GM21360 (cell line): ENCODE measurements at regions not wholly inside any gene's neighbourhood (a gene's known extent, or its start where the extent isn't known, plus 50 kb on each side); places are given as distances from the start of the nearest gene placed in this dataset.

ENCODE experiments used
- ATAC-seq: cut with Tn5 transposase; IDR thresholded peaks from one replicate; pipeline ENCODE4 v1.9.1; 2021; ENCODE audit warnings: mild to moderate bottlenecking, moderate library complexity; ENCODE audit not compliant: unreplicated experiment

DNA sequence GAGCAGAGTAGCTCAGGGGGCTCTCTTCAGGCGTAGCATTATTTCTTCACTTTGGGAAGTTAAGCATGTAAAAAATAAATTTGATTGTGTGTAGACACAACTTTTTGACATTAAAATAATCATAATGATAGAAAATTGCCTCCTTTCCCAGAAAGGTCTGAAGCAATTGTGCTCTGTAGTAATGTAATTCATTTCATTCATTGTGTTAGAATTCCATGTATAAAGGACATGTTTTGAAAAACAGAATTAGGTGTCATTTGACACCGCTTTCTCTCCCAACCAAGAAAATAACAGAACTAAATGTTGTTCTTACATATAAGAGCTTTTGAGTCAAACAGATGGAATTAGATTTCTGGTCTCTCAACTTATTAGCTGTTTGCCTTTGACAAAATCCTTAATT, 1064.2 kb upstream of the FAM98A start:
- no peak for ATAC-seq

DNA sequence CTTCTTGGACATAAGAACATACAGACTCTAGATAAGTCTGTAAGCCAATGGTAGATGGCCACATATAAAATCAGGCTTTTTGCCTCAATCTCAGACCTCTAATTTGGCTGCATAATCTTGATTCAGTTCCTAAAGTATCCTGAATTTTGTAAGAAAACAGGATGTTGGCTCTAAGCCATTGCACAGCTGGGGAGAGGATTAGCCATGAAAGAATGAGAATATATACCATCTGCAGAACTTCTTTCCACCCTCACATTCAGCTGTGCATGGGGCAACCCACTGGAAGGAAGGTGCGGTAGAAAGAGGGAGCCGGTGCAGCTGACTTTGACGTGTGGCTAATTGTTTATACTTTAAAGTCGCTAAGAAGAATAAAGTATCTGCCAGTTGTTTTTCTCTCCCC, 1061.6 kb upstream of the FAM98A start:
- ATAC-seq: no peak

DNA sequence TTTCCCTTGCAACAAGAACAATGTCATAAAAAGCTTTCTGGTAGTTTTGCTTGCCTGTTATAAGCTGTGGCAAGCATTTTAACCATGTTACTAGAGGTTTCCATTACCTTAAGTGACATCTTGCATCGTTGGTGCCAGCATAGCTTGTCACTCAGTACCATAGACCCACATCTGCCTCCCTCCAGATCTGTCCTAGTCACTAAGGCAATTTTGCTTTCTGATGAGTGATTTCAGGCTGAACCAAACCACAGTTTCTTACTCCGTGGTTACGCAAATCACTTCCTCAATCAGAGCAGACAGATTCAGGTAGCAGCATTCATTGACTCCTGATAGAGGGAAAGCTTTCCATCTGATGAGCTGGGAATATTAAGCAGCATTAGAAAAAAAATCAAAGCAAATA, 1057.5 kb upstream of the FAM98A start:
- ATAC-seq: no peak

DNA sequence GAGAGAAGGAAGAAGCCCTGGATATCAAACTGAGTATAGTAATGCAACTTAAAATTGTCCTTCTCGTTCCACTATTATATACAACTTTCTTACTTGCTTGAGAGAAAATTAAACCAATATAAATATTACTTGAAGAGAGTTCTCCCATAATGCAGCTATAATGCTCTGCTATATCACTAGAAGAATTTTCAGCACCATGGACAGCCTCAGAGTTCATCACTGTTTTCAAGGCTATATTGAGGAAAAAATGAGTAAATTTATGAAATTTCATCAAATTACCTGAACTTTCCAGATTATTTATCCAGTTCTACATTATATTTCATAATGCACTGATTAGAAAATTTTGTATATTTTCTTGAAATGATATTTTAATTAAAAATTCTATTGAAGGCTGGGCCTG, 1053.5 kb upstream of the FAM98A start:
- no peak for ATAC-seq

DNA sequence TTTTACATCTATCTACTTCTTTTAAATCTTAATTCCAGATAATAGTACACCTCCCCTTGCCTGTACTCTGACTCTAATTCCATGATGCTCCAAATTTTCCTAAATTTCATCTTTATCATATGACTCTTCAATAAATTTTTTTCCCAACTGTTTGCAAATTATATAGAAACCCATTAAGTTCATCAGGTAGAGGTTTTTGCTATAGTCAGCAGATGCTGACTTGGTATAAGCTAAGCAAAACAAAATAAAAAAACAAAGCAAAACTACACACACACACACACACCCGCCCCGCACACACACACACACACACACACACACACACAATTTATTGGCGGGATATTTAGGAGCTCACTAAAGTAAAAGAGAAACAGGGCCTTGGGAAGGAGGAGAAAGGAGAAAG, 1047.8 kb upstream of the FAM98A start:
- no peak for ATAC-seq

DNA sequence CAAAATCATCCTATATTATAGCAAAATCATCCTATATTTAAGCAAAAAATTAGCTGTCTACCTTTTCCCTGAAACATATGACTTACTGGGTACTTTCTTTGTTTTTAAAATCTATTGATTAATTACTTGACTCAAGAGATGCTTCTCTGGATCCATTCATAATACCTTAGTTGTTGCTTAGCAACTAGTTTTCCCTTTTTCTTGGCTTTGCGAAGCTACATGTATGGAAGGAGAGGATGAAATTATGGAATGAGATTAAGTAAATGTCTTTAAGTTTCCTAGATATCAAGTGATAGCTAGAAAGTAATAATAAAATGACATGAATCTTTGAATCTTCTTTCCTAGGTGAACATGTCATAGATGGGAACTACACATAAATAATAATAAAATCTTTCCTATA, 1033.2 kb upstream of the FAM98A start:
- ATAC-seq: no peak

DNA sequence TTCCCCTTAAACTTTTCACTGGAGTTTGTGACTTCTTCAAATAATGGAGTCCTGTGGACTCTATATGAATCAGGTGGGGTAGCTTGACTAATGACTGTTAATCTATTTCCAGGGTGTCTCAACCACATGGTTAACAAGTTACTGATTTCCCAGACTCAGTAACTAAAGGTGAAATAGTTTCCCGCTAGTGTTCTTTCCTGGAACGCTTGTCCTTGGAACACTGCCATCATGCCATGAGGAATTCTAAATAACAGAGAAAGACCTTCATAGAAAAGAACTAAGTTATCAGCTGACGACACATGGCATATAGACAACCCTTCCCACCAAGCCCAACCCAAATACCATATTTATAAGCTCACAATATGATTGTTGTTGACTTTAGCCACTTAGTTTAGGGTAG, 1027.9 kb upstream of the FAM98A start:
- ATAC-seq: no peak

DNA sequence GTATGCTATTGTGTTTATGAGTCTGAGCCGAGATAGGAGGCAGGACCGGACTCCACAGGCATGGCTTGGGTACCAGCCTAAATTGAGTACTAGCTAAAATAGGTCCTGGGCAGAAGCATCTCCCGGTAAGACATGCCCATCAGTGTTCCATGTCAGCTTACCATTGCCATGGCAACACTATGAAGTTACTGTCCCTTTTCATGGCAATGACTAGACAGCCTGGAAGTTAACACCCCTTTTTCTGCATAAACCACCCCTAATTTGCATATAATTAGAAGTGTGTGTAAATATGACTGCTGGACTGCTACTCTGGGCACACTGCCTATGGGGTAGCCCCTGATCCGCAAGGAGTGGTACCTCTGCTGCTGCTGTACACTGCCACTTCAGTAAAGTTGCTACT, 1005.1 kb upstream of the FAM98A start:
- no peak for ATAC-seq

DNA sequence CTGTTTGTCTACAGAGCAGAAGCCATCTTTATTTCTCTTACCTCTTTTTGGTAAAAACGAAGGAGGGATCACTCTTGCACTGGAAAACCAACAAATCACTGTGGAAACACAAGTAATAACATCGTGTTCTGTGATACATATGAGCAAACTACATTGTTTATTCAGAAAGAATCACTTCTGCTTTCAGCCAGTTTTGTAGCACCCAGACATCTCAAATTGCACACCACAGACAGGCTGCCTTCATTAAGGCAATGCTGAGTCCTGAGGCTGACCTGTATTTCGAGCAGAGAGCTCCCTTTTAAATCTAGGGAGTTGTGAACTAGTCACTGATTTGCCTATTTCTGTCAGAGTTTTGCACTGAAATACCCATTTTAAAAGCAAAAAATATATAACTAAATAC, 1003.2 kb upstream of the FAM98A start:
- ATAC-seq: no peak

DNA sequence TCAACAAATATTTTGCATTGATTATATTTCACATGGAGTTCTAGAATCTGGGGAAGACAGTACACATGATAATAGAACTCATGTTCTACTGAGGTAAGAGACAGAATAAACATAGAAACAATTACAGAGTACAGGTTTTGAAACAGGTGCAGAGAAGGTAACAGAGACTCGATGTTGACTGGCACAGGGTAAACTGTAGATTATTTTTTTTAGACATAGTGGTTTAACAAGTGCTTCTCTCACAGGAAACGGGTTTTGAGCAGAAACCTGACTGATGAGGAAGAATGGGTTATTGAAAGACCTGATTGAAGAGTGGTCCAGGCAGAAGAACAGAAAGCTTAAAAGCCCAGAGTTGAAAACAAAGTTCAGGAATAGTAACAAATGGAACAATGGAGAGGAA, 1002.5 kb upstream of the FAM98A start:
- no peak for ATAC-seq

DNA sequence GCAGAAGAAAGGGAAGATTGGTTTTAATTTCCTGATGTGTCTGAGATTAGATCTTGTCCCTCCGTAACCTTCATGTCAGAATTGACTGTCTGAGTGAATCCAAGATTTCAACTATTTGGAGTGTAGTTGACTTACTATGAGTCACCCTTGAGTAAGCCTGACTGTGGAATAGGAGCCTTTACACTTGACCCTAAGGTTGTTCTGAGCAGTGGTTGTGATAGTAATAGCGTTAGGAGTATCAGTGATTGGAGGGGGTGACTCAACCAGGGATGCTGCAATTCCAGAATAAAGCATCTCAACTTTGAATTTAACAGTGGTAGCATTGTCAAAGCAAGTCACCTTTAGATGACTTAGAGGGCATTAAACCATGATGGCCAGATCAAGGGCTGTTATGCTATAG, 979.5 kb upstream of the FAM98A start:
- ATAC-seq: no peak

DNA sequence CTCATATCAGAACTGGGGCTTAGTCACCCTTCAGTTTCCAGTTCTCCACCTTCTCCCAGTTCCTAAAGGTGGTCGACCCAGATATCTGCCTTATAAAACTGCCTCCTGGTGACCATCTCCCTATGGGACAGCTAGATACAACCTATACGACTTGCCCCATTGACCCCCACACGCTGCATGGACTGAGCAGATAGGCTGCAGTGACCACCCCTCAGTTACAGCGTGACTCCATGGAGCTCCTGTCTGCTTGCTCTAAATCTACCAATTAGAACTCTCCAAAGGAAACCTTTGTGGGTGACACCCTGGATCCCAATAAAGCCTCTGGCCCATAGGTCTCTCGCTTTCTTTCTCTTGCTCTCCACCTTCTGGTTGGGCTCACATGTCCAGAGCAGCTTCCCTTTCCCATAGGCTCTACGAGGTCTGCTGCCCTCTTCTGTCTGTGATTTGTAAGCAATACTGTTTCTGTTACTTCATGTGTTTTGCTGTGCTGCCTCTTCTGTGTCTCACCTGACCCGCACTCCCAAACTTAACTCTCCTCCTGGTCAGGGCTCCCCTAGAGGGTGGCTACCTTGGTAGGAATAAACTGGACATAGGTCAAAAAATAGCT, 971.3 kb upstream of the FAM98A start:
- no peak for ATAC-seq

DNA sequence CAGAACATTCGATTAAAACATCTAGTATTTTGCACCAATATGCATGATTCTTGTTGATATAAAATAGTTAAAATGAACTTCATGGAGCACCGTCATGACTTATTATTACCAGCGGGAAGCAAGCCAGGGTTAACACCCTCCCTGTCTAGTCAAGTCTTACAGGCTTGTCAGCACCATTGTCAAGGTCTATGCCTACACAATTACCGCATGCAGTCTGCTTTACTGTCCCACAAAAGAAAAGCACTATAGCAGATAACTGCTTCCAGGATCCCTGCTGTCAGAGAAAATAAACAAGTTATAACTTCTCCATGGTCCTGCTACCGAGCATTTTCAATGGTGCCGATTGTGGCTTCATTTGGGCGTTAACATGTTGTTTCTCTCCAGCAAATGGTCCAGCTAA, 968.0 kb upstream of the FAM98A start:
- ATAC-seq: no peak

DNA sequence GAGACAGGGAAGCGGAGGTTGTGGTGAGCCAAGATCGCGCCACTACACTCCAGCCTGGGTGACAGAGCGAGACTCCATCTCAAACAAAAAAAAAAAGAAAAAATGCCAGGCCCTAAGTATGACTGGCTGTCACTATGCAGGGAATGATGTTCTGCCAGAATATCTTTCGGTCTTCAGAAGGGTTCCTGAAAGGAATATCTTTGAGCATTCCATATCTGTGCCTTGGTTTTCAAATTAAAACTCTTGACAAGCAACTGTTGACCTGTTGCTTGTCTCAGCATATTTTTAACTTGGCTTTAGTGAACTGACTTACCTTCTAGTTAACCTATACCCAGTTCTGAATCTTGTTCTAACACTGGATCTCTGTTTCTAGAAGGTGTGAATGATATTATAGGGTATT, 953.2 kb upstream of the FAM98A start:
- ATAC-seq: no peak

DNA sequence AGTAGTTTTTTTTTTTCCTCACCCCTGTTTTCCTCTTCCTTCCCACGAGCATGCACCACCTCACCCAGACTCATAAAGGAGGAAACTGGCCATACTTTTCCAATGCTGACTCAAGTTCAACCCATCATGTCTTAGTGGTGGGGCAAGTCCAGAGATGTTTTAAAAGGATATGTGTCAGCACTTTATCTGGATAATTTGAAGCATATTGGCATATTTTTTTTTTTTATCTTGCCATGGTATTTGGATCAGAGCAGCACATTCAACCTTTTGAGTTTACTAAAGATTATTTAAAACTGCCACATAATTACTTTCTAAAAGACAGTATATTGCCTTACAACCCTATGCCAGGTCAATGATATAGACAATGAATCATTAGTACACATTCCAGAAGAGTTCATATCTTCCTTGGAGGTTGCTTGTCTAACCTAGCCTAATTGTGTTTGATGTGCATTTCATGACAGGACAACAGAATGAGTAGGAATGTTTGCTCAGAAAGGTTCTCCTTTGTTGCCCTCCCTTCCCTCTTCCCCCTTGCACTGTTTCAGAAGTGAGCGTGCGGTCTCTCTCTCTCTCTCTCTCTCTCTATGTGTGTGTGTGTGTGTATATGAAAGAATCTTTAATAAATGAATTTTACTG, 950.7 kb upstream of the FAM98A start:
- ATAC-seq: no peak

DNA sequence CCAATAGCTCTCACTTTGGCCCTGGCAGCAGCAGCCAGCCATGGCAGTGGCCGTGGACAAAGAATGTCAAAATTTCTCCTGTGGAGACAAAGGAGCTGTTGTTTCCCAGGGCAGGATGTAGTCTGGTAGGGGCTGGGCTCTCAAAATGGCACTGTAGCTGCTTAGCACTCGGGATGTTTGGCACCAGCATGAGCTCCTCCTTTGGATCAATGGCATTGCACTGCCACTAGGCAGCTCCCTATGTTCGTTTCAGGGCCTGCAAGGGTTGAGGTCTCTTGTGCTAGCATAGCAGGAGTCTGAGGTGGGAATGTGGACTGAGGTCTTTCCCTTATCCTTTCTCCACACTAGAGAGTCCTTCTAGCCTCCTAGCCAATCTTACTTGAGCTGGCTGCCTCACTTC, 948.8 kb upstream of the FAM98A start:
- no peak for ATAC-seq

DNA sequence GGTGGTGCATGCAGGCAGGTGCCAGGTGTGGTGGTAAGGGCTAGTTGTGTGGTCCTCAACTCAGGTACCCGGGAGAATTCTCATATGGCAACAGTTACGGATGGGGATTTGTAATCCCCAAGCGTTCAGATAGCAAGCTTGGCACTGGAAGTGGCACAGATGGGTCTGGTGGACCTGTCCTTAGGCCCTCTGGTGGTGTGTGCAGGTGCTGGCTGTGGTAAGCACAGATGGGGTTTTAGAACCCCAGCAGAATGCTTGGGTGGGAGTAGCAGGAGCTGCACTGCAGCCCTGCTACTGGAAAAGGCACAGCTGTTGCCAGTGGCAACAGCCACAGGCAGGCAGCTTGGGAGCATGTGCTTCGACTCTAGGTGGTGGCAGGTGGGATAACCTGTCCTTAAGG, 948.2 kb upstream of the FAM98A start:
- no peak for ATAC-seq

DNA sequence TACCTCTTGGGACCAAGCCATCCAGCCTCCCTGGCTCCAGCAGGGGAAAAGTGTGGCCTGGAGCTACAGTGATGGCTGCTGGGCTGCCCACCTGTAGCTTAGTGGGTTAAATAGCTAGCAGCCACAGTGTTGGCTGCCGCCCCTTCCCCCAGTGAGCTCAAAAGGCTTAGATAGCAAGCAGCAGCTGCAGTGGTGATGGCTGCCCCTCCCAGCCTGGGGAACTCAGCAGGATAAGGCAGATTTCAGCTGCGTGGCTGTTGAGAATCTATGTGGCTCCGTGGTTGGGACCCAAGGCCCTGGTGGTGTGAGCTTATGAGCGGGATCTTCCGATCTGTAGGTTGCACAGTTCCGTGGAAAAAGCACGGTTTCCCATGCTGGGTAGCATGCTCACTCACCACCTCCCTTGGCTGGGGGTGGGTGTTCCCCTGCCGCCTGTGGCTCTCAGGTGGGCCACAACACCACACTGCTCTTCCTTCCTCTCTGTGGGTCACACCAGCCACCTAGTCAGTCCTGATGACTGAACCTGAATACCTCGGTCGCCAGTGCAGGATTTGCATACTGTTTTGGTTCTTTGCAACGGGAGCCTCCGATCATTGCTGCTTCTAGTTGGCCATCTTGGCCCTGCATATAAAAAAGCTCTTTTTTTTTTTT, 946.5 kb upstream of the FAM98A start:
- no peak for ATAC-seq

DNA sequence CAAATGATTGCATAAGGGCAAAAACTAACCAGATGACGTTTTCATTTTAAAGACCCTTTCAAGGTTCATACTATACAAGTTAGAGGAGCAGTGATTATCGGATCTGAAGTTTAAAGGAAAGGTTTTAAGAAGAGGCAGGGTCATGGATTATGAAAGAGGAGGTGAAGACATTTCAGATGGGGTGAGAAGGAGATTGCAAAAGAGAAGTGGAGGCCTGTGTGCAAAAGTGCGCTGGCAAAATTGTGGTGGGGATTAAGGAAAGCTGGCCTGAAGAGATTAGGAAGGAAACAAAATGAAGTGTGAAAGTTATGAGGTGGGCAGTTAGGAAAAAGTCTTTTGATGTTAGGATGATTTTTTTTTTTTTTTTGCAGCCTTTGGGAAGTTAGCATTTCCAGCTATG, 935.7 kb upstream of the FAM98A start:
- no peak for ATAC-seq

DNA sequence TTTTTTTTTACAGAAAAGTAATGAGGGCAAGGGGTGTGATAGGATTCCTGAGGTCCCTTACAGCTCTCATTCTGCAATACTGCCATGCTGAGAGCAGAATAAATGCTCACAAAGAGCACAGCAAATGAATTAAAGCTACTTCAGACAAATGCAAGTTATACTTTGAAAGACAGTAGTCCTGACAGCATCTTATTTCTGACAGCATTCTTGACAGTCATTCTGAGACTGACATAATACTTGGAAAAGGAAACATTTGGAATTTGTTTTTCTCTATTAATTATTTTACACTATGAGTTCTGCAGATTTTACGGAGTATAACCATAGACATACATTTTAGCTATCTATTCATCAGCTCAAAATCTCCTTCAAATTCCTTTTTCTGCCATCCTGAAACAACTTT, 935.2 kb upstream of the FAM98A start:
- ATAC-seq: no peak

DNA sequence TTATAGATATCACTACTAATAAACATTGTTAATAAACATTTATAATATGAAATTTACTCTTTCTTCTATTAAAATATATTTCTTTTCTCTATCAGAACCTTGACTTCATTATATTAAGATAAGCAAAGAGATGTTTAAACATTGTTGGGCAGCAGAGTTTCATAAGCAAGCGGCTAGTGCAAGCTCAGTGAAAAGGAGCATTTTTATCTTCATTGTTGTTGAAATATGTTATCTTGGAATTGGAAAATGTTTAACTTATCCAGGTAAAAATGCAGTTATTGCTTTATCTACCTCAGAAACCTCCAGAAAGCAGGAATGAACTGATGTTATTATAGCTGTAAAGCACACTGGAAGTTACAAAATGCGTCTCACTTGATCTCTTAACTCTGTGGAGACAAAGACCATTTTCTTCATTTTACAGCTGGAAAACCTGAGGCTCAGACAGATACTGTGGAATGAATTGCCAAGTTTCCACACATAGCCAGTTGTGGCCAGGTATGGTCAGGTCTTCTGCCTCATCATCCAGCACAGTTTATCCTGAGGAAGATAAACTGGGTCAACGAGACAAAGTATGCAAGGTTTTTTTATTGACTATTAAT, 934.6 kb upstream of the FAM98A start:
- ATAC-seq: no peak

DNA sequence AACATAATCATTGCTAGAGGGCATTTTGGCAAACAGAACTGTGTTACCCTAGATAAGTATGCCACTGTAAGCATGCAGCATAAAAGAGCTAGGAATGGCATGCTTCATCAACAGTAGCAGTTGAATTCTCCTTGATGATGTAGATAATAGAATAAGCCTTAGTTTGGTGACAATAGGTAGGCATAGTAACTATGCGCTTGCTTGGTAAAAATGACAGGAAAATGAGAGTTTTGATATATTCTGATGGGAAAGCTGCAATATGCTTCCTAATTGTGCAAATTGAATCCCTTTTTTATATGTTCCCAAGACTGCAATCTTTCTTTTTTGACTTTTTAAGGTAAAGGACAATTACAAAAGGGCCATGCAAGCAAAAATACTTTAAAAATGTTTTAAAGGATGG, 930.9 kb upstream of the FAM98A start:
- ATAC-seq: no peak
